ENCODE measurements at regions not wholly inside any gene's neighbourhood (a gene's known extent, or its start where the extent isn't known, plus 50 kb on each side); places are given as distances from the start of the nearest gene placed in this dataset.

DNA sequence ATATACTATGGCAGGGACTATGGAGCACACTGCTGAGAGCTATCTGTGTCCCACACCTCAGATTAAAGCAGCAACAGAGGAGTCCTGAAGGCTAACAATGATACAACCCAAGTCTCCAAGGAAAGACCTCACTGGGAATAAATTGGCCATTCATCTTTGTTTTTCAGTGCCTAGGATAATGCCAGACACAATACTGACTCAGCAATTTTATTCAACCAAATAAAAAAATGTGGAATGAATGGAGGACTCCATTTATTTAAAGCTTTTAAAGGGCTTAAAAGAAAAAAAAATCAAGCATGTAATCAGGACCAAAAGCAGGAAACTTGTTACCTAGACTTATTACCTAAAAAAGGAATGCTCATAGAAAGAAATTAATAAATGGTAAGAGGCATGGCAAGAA lies 960.5 kb downstream of the PCDH17 start:
- no peak for DNase-seq (ENCODE audit: low read depth in 4 of 4, low spot score in 3 of 4)

DNA sequence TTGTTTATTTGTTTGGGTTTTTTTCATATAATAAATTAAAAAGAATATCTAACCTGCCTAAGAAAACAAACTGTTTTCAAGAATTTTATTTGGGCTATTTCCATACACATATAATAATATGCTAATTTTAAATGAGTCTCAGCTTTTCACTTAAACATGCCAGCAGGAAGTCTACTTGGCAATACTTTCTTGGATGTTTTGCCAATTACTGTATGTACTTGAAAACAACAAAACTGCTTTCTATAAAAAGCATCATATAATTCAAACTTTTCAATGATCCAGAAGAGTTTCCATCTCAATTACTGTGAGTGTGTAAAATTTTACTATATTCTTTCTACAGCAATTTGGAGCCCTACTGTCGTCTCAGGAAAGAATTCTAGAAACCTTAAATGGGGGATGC lies 961.2 kb downstream of the PCDH17 start:
- no peak for DNase-seq (ENCODE audit: low read depth in 4 of 4, low spot score in 3 of 4)

- DNase-seq (ENCODE audit: low read depth in 4 of 4, low spot score in 3 of 4) = no peak
These were observed 963.4 kb downstream of the PCDH17 start for GRCh38 chr13:58594747-58595600.

GRCh38 chr13:58597552-58597951 lies 966.0 kb downstream of the PCDH17 start:
- DNase-seq (ENCODE audit: low read depth in 4 of 4, low spot score in 3 of 4) = no peak

DNA sequence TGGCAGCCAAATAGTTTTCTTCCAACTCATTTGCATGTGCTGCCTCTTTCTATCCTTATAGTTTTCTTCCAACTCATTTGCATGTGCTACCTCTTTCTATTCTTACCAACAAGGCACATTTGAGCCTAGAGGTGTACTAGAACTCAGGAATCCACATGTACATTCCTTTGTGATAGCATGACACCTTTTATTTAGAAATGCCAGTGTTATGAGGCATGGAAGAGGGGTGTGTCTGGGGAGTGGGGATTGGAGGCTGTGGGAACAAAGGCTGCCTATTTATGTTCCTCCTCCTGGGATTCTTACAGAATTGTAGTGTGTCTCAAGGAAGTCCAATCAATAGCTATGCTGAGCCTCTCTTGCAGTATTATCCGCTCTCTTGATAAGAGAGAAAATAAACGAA lies 966.7 kb downstream of the PCDH17 start:
- DNase-seq (ENCODE audit: low read depth in 4 of 4, low spot score in 3 of 4) = no peak

DNA sequence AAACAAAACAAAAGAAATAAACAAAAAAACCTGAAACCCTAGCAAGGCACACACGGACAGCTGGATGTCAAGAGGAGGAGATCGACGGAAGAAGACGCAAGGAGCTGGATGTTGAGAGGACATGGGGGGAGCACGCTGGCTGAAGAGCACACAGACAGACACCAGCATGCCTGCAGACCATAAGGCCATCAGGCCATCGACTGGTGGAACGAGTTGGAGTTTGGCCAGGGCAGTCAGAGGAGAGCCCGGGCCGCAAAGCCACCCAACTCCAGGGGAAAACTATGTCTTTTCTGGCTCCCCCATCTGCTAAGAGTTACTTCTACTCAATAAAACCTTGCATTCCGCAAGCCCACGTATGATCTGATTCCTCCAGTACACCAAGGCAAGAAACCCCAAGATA lies 979.6 kb downstream of the PCDH17 start:
- no peak for DNase-seq (ENCODE audit: low read depth in 4 of 4, low spot score in 3 of 4)

DNA sequence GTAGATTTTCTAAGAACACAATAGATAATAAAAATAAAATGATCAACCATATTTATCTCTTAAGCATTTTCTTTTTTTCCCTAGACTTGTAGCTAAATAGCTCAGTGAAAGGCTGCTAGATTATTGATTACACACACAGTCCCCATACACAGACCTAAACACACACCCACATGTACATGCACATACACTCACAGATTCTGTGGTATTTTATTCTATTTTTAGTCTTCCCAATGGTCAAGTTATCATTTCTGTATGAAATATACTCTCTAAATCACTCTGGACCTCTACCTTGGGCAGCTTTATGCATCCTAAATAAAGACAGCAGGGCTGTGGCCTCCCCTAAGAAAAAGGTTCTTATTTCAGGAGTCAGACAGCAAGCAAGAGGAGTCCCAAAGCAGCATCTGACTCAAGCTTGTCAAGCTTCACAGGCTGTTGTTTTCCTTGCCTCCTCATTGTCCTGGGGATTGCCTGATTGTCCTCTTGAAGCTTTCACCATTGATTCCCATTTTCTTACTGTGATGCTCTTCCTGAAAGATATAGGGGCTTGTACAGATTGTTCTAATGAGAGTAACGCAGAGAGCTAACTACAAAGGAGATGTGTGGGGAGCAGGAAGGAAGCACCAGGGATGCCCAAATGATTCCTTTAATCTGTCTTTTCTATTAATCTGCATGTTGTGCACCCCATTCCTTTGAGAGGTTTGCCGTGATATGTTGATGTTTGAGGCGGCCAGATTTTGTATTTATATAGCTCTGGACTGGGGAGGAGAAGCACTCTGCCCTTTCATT lies 986.5 kb downstream of the PCDH17 start:
- DNase-seq (ENCODE audit: low read depth in 4 of 4, low spot score in 3 of 4) = no peak

DNA sequence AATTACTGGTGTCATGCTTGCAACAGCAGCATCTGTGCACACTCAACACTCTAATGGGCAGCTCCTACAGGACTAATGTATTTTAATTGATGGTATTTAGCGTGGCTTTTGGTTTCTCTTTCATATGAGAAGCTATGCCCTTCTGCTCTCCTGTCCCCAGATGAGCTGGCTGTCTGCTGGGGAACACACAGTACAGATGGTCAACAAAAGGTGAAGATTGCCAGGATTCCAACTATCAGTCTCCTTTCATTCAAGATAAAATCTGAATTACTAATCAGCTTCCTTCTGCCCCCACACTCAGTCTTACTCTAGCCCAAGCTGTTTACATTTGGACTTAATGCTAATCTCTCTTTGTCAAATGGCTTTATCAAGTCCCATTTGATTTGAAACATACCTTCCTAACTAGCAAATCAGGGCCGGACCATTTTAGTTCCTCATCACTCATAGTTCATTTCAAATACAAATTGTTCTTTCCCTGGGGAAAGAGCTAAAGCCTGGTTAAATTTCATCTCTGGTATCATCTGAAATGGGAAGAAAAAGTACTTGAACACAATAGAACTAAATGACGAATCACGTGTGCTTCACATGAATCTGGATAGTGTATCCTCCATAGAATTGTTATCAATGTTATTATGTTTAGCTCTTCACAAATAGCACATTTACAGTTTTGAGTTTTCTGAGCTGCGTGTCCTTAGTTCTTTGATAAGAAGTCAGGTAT lies 988.0 kb downstream of the PCDH17 start:
- no peak for DNase-seq (ENCODE audit: low read depth in 4 of 4, low spot score in 3 of 4)

DNA sequence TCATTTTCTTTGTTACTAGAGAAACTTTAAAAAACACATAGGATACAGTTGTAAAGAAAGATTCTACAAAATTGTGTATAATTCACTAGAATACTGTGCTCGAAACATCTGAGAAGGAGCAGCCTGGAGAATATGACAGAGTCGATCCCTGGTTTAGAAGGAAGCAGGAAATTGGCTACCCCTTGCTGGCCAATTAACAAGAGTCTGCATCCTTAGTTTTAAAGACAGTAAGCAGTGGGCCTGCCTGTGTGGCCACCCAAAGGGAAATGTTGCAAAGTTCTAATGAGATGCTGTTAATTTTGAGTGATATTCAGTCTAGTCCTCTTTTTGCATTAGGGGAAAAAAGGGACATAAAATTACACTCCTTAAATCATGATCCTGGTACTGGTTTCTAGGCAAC lies 988.6 kb downstream of the PCDH17 start:
- no peak for DNase-seq (ENCODE audit: low read depth in 4 of 4, low spot score in 3 of 4)

DNA sequence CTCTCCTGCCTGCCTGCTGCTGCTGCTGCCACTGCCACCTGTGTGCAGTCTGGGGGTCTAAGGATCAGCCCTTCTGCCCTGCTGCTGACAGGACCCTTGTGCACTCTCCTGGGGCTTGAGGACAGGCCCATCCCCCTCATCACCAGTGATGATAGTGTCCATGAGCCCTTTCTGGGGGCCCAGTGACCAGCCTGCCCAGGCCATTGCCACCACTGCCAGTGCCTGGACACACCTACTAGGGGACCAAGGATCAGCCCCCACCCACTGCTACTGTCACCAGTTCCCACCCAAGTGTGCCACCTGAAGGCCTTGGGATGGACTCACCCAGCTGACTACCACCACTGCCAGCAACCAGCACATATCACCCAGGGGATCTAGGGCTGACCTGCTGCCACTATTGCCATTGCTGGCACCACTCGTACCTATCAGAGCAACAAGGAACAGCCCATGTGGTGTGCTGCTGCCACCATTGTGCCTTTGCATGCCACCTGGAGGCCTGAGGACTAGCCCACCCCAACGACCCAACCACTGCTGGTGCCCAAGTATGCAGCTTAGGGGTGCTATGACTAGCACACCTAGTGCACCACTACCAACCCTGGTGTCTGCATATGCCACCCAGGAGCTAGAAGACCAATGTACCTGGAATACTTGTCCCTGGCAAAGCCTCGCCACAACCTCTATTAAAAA lies 994.3 kb downstream of the PCDH17 start:
- DNase-seq (ENCODE audit: low read depth in 4 of 4, low spot score in 3 of 4) = no peak

DNA sequence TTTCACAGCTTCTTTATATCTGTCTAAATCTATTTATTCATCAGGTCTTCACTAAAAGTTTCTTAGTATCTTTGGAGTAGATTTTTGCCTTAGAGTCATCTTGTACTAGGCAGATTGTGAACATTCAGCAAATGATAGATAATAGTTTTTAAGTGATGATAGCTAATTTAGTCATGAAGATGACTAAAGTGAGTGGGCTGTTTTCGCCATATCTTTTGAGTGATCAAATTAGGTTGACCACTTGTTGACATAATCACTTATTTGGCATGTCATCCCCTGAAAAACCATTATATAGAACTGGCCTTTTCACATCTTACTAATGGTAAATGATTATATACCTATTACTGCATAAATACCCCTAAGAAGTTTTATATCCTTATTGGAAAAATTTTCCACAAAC lies 999.2 kb downstream of the PCDH17 start:
- DNase-seq (ENCODE audit: low read depth in 4 of 4, low spot score in 3 of 4) = no peak

GRCh38 chr13:58633226-58633625 lies 1001.7 kb downstream of the PCDH17 start:
- DNase-seq (ENCODE audit: low read depth in 4 of 4, low spot score in 3 of 4) = no peak

DNA sequence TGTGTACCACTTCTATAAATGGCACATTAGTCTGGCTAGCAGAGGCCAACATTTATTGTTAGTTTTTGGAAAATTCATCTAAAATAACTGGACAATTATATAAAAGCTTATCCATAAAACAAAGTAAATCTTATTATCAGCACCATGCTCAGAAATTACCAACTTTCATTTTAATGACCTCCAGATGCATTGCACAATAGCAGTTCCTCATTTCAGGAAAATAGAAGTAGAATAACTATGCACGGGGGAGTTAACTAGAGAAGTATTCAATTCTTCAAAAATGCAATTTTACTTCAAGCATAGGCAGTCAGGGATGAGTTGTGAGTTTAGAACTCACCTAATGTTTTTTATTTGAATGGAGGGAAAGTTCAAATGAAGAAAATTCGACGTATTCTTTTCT lies 1023.5 kb downstream of the PCDH17 start:
- DNase-seq (ENCODE audit: low read depth in 4 of 4, low spot score in 3 of 4) = no peak

DNA sequence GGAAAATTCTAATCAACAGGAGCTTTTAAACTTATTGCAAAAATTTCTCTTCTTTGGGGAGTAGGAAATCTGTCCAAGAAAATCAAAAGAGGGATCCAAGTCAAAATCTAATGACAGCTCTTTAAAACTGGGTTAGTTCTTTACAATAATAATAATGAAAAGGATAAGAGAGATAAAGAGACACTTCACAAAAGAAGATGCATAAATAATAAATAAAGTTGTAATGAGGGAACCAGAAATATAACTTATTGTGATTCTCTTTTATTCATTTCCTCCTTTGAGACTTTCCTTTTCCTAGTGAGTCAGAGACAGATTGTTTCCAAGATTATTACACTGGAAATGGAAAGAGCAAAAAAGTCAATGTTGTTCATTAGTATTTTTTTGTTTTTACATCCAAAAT lies 1029.3 kb downstream of the PCDH17 start:
- DNase-seq (ENCODE audit: low read depth in 4 of 4, low spot score in 3 of 4) = no peak

- DNase-seq (ENCODE audit: low read depth in 4 of 4, low spot score in 3 of 4) = no peak
These were observed 1034.8 kb downstream of the PCDH17 start for GRCh38 chr13:58666331-58666730.

- DNase-seq (ENCODE audit: low read depth in 4 of 4, low spot score in 3 of 4) = no peak
These were observed 1035.6 kb downstream of the PCDH17 start for GRCh38 chr13:58667096-58667495.

DNA sequence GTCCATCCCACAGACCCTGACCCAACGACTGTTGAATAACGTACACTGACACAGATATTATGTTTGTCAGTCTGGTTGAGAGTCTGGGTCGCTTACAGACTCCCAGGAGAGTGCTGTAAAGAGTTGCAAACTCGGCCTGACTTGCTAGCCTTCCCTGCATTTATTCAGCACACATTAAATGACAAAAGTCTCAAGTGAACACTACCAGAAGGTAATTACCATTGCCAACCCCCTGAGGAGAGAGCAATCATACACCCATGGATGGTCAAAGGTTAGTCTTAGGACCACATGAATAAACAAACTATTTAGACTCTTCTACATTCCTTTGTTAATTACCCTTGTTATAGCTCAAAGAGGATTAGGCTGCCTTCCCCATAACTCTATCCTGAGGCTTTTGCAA lies 1048.6 kb downstream of the PCDH17 start:
- no peak for DNase-seq (ENCODE audit: low read depth in 4 of 4, low spot score in 3 of 4)

GRCh38 chr13:58682616-58683015 lies 1051.1 kb downstream of the PCDH17 start:
- no peak for DNase-seq (ENCODE audit: low read depth in 4 of 4, low spot score in 3 of 4)

DNA sequence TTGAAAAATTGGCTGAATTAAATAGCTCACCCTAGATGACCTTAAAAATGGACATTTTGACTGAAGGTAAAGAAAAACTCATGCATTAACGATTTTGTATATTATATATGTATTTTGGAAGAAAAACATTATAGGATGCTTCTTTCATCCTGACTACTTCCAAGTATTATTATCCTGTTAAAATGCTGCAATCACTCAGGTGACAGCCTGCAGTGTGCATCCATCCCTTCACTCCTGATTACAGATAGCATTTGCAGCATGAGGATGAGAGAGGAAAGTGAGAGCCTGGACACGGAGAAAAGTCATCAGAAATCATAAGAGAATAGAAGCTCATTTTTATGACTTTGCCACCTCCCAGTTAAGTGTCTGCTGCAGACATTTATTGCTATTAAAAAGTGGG lies 1055.6 kb downstream of the PCDH17 start:
- DNase-seq (ENCODE audit: low read depth in 4 of 4, low spot score in 3 of 4) = no peak

DNA sequence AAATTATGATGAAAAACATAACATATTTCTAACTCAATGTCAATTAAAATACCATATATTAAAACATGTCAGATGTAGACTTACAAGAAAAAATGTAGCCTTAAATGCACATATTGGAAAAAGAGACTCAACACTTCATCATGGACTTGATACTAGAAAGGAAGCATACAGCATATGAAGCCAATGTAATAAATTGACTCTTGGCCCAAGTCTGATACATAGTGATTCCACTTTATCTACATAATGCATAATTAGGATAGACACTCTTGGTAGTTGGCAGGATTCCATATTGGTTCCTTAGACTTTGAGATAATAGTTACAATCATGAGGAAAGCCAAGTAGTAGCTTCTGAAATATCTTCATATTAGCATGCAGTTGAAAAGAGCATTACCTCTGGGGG lies 1067.0 kb downstream of the PCDH17 start:
- no peak for DNase-seq (ENCODE audit: low read depth in 4 of 4, low spot score in 3 of 4)

- DNase-seq (ENCODE audit: low read depth in 4 of 4, low spot score in 3 of 4) = no peak
These were observed 1073.4 kb downstream of the PCDH17 start for GRCh38 chr13:58704953-58705352.

All from right renal pelvis (tissue), 4 donors.